Stimulated activated CD8-positive, alpha-beta memory T cell treated with anti-CD3 and anti-CD28 coated beads, Interleukin-15, amount 100 ng/mL, for 4 hours (primary cell): ENCODE measurements at regions not wholly inside any gene's neighbourhood (a gene's known extent, or its start where the extent isn't known, plus 50 kb on each side); places are given as distances from the start of the nearest gene placed in this dataset.
"Not testable (repeated sequence)": the region's sequence is repeated elsewhere in the genome, so short reads cannot be mapped to it uniquely, and the experiment has no call there.

Experiments
- DNase-seq, 2 donors: peaks; one replicate each; pipeline ENCODE4 v3.0.0-alpha.2; 2020; ENCODE audit warnings: low read depth in 2 of 2

DNA sequence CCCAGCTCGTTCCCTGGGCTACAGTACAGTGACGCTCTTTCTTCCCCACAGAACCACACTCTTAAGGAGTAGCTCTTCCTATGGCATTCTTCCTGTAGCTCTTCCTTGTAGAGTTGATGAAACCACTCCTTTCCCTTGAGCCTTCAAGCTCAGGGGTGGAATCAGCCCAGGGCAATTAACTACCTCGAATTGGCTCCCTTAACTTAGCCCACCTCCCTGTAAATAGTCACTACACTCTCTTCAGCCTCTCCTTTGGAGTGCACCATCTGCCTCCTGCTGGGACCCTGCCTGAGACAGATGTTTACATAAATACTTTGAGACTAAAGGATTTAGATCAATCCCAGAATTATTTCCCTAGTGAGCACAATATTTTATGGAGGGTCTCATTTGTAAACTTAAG, 537.8 kb upstream of the AUTS2 start:
- DNase-seq, result no peak

DNA sequence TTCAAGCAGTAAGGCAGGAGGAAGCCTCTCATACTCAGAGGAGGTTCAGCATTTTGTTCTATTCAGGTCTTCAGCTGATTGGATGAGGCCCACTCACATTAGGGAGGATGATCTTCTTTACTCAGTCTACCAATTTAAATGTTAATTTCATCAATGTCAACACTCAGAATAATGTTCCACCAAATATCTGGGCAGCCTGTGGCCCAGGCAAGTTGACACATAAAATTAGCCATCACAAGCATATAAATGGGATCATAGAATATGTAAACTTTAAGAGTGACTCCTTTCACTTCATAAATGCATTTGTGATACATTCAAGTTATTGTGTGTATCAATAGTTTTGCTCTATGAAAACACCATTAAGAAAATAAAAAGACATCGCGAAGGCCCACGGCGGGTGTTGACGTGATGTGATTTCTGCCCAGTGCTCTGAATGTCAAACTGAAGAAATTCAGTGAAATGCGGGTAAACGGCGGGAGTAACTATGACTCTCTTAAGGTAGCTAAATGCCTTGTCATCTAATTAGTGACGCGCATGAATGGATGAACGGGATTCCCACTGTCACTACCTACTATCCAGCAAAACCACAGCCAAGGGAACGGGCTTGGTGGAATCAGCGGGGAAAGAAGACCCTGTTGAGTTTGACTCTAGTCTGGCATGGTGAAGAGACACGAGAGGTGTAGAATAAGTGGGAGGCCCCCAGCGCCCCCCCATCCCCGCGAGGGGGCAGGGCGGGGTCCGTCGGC, 536.1 kb upstream of the AUTS2 start:
- no peak for DNase-seq

DNA sequence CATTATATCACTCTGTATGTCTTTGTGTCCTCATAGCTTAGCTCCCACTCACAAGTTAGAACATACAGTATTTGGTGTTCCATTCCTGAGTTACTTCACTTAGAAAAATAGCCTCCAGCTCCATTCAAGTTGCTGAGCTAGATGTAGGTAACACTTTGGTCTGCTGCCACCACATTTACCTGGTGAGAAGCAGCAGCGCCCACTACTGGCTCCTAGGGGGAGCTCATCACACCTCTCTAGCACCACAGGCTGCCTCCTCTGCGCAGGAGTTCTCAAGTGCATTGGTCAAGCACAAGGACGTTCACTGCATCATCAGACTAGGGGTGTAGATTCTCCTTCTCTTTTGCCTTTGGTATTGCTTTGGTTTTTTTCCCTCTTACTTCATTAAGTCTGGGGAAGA, 530.9 kb upstream of the AUTS2 start:
- no peak for DNase-seq

DNA sequence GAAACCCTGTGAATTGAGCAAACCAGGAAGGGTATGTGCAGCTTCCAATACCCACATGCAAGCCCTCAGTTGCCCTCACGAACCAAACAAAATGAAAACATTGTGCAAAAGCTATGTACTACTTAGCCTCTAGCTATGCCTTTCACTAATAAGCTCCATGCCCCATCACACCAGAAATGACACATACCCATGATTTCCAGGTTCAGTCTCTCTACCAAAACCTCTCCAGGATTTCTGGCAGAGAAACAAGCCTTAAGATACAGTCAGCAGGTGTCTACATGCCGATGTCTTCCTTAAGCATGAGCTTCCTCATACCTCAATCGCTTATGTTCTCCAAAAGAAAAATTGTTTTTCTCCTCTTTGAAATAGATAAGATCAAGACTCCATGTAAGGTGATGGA, 527.8 kb upstream of the AUTS2 start:
- DNase-seq, result no peak

DNA sequence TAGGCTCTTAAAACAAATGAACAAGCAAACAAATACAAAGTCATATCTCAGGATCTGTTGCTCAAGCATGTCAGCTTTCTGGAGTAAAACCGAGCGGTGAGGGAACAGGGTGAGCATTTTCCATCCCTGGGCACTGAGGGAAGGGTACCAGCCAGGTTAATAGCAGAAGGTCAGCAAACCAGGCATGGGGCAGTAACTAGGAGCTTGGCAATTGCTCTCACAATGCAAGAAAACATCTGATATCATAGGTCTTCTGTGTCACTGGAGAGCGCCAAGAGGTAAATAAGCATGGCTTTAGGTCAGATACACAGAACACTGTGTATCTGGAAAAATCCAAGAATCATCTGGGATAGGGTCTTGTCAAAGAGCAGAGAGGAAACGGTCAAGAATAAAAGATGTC, 521.7 kb upstream of the AUTS2 start:
- no peak for DNase-seq

DNA sequence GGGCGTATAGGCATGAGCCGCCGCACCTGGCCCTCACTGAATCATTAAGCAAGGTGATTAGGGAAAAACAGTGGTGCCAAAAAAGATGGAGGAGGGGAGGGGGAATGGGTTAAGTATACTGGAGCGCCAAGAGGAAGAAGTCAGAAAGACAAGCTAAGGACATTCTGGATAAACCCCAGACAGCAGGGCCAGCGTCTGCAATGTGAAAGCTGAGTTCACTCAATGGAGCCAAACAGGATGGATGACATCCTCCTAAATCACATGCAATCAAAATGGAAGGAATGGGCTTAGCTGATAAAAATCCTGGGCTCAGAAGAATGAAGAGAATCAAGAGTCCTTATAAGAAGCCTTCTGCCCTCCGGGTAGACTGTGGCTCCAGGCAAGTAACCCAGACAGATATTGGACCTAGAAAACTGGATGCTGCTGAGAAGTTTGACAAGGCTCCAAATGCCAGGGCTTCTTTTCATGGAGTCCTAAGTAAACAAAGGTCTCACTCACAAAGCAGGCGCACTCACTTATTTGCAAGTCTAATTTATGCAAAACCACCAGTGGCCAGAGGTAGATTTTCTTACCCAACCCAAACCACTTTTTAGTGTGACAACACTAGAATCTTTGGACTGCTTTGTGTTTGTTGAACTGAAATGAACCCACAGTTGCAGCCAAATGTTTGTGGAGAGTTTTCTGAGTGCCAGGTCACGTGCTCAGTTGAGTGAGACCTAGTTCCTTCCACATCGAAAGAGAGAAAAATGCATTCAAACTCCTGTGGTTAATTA, 519.1 kb upstream of the AUTS2 start:
- DNase-seq, result no peak

DNA sequence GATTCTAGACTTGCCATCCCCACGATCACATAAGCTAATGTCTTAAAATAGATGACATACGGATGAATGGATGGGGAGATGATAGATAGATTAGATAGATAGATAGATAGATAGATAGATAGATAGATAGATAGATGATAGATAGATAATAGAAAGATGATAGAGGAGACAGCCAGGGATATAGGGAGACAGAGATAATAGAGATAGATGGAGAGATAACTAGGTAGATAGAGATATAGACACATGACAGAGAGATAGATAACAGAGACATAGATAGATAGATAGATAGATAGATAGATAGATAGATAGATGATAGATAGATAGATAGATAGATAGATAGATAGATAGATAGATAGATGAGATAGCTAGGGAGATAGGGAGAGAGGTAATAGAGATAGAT, 511.0 kb upstream of the AUTS2 start:
- DNase-seq, result not testable (repeated sequence)

DNA sequence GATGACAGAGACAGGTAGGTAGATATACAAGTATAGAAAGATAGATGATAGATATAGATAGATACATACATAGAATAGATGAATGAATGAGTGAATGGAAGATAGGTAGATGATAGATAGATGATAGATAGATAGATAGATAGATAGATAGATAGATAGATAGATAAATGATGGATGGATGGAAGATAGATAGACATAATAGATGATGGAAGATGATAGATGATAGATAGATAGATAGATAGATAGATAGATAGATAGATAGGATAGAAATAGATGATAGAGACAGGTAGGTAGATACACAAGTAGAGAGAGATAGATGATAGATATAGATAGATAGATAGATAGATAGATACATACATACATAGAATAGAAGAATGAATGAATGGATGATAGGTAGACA, 510.1 kb upstream of the AUTS2 start:
- DNase-seq, result no peak

DNA sequence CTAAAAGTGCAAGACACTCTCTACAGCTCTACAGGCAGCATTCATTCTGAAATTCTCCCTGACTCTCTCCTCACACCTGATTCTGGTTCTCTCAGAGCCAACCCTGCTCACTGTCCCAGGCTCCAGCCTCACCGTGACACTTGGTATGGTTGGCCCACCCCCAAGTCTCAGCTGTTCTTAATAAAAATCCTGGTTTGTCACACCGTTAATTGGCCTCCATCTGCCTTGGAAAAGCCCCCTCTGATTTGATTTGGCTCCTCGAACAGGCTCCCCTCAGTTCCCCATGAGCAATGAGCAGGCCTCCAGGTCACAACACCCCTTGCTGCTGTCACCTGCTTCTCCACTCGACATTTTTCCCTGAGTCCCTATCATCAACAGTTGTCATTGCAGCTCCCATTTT, 507.3 kb upstream of the AUTS2 start:
- no peak for DNase-seq

DNA sequence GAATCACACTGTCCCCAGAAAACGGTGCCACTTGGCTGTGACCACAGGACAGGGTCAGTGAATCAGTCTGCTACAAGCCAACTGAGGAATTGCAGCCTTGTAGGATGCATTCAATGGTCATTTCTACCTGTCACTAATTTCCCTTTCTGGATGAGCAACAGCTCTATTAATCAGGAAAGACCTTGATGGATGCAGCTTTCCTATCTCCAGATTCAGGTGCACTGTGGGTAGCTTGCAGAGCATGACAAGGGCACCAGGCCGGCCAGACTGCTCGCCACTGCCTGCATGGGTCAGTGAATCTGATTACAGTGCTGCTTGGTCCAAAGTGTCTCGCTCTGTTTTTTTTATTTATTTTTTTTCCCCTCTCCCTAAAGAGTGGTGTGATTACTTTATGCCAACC, 506.8 kb upstream of the AUTS2 start:
- no peak for DNase-seq

DNA sequence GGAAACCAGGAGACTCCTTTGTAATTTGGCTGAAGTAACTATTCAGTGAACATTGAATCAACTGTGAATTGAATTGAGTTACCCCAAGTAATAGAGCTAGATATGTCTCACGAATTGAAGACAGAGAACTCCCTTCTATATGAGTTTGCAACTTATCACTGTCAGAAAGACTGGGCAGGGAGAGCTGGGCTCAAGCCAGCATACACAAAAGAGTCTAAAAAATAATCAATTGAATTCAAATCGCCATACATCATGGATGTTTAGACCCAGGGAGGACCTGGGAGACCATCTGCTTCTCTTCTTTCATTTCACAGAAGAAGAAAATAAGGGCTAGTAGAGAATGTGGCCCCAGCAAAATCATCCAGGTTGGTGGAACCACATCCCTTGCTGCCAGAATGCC, 503.1 kb upstream of the AUTS2 start:
- DNase-seq, result no peak

DNA sequence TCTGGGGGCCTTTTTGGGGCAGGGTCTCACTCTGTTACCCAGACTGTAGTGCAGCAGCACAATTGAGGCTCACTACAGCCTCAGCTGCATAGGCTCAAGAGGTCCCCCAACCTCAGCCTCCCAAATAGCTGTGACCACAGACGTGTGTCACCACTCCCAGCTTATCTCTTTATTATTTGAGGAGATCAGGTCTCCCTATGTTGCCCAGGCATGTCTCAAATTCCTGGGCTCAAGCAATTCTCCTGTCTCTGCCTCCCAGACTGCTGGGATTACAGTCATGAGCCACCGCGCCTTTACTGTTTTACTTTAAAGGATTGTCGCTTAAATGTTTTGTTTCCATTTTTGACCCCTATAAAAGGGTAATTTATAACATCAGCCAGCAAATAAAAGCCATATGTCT, 502.6 kb upstream of the AUTS2 start:
- DNase-seq, result no peak

DNA sequence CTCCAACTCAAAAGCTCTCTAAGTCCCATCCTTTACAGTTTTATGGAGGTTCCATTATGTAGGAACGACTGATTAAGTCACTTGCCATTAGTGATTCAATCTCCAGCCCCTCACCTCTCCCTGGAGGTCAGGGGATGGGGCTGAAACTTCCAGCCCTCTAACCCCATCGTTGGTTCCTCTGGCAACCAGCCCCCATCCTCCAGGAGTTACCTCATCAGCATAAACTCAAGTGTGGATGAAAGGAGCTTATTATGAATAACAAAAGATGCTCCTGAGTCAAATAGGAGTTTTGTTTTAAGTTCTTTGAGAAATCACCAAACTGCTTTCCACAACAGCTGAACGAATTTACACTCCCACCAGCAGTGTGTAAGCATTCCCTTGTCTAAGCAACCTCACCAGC, 494.3 kb upstream of the AUTS2 start:
- no peak for DNase-seq

DNA sequence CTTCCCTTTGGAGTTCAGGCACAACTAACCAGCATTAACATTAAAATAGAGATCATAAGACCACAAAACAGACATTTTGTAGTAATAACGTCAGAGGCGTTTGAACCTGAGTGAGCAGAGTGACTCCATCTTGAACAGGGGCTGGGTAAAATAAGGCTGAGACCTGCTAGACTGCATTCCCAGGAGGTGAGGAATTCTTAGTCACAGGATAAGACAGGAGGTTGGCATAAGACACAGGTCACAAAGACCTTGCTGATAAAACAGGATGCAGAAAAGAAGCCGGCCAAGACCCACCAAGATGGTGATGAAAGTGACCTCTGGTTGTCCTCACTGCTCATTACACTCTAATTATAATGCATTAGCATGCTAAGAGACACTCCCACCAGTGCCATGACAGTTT, 493.2 kb upstream of the AUTS2 start:
- no peak for DNase-seq

DNA sequence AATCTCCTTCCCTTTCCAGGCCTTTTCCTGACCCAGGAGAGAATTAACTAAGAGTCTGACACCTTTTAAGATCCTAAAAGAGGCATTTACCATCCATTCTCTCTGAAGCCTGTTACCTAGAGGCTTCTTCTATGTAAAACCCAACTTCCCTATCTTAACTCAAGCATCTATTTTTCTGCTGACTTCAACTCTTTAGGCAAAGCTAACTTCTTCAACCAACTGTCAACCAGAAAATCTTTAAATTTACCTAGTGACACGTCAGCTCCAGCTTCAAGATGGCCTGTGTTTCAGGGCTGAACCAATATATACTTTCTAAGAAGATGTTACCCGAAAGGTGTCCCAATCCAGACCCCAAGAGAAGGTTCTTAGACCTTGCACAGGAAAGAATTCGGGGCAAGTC, 492.3 kb upstream of the AUTS2 start:
- DNase-seq, result no peak

DNA sequence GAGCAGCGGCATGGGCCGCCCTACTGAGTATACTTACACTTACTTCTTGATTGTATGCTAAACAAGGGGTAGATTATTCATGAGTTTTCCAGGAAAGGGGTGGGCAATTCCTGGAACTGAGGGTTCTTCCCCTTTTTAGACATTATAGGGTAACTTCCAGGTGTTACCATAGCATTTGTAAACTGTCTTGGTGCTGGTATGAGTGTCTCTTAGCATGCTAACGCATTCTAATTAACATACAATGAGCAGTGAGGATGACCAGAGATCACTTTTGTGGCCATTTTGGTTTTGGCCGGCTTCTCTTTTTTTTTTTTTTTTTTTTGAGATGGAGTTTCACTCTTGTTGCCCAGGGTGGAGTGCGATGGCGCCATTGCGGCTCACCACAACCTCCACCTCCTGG, 491.8 kb upstream of the AUTS2 start:
- DNase-seq, result not testable (repeated sequence)

DNA sequence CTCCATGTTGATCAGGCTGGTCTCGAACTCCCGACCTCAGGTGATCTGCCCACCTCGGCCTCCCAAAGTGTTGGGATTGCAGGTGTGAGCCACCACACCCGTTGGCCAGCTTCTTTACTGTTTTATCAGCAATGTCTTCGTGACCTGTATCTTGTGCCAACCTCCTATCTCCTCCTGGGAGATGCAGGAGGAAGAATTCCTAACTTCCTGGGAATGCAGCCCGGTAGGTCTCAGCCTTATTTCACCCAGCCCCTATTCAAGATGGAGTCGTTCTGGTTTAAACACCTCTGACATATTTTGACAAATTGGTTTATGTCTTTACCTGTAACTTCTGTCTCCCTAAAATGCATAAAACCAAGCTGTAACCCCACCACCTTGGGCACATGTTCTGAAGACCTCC, 491.3 kb upstream of the AUTS2 start:
- DNase-seq, result not testable (repeated sequence)

DNA sequence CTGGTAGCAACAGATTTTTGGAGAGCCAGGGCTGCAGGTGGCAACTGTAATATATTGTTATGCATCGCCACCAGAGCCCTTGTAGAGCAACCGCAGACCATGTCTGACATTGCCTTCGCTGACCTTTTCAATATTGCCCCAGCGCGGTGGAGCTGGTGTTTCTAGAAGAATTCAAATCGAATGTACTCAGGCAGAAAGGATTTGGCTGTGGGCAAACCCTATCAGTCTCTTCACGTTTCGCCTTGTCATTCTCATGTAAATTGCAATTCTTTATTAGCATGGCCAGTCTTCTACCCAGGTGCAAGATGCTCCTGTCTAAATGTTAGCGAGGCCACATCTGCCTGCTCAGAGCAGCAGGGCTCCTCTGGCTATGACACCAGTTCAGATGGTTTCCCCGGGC, 490.2 kb upstream of the AUTS2 start:
- no peak for DNase-seq

DNA sequence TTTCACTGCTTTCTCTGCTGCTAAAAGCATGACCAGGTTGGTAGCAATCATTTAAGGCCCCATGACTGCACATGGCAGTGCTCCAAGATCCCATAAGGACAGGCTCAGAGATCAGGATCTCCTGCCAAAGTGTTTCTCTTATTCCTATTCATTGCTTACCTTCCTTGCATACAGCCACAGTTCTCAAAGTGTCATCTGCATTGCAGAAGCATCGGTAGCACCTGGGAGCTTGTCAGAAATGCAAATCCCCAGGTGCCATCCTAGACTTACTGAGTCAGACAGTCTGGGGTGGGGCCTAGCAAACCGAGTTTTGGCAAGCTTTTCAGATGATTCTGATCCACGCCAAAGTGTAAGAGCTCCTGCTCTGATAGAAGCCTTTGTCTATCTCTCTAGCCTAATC, 489.0 kb upstream of the AUTS2 start:
- no peak for DNase-seq

DNA sequence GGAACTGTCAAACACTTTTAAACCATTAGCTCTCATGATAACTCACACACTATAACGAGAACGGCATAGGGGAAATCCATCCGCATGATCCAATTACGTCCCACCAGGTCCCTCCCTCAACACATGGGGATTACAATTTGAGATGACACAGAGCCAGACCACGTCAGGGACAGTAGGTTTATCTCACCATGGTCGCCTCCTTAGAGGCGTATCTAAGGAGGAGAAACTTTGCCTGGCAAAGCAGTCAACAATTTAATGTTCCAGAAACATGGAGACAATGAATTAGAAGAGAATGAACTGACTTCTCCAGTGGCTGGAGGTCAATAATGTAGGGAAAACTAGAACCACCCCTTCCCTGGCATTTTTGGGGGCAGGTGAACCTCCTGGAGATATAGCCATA, 488.4 kb upstream of the AUTS2 start:
- no peak for DNase-seq

DNA sequence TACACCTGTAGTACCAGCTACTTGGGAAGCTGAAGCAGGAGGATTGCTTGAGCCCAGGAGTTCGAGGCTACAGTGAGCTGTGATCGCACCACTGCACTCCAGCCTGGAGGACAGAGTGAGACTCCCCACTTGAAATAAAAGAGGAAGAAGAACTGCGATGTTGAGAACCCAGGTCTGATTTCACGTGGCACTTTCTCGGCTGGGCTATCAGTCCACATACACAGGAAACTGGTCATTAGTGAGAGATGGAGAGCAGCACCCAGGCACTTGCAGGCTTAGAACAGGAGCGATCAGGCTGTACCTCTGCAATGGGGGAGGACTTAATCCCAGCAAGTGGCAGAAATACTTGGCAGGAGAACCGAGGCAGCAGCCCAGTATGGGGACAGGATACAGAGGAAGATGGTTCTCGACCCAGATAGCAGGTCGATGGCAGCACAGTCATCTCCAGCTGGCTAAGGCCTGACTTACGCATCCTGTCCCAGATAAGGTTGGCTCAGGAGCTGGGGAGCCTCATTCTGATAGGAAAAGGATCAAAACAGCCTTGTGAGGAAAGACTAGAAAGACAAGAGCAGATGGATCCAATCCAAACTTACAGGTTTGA, 487.7 kb upstream of the AUTS2 start:
- DNase-seq, result no peak

DNA sequence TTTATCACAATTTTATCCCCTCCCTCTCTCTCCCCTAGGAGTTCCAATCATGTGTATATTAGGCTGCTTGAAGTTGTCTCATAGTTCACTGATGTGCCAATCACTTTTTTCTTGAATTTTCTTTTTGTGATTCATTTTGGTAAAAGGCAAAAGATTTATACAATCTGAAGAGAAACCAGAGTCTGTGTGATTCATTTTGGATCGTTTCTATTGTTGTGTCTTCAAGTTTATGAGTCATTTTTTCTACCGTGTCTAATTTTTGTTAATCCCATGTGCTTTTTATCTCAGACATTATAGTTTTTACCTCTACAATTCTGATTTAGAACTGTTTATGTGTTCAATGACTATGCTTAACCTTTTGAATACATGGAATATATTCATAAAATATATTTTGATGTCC, 483.9 kb upstream of the AUTS2 start:
- DNase-seq, result no peak

DNA sequence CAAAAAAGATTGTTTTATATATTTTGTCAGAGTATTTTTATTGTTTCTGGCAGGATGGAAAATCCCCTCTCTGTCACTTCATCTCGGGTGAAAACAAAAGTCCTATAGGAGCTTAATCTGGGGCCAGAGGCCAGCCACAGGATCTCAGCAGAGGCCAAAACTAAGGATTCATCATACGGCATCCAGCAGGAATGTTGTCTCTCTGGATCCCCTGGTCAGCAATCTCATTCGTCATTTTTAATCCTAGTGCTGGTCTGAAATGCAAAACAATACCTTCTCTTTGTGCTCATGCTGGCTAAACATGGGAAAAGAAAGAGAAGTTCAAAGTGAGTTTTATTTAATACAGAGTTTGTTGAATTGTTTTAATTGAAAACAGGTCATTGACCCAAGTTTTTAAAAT, 482.5 kb upstream of the AUTS2 start:
- no peak for DNase-seq
